DMS 273 (cell line): ENCODE measurements at regions not wholly inside any gene's neighbourhood (a gene's known extent, or its start where the extent isn't known, plus 50 kb on each side); places are given as distances from the start of the nearest gene placed in this dataset.

Source experiments
- DNase-seq: peaks from one replicate; lab custom pipeline; 2025; ENCODE audit not compliant: unreplicated experiment; lab: John Stamatoyannopoulos, UW

DNA sequence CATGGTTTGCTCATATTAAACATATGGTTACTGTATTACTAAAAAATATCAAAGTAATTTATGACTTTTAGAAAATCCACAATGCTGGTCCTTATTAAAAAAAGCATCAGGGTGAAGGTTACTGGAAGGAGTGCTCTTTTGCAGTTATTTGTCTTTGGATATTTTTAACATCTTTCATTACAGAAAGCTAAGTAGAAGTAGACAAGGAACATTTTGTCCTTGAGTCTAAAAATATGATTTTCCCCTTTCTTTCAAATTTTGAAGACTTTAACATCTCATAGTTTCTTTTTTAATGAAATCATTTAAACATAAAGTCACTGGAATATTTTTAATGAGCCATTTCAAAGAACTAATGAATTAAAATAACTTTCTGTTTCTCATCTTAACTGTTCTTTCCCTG lies 110.1 kb upstream of the TNS3 start:
- no peak for DNase-seq

DNA sequence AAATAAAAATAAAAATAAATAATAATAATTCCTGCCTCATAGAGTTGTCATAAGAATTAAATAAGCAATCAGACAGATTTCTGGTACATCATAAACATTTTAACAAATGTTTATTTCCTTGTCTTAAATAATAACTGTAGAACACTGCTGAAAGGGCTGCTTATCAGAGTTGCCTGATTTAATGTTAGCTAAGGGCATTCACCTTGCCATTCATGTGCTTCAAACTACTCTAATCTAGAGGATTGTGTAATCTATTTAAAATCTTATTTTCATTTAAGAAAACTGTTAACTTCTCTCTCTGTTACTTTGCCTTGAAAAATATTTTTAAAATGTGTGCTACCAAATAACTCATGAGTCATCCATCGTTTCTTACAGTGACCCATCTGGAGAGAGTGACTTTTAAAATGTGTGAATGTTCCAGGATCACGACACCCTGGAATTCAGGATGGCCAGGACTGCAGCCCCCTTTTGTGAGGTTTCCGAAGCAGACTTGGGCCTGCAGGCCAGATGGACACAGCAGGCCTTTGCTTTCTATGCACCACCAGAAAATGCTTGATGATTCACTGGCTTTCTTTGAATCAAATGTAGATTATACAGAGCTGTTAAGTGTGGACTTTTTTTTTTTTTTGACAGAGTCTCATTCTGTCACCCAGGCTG lies 109.1 kb upstream of the TNS3 start:
- peak; percentile 27 for DNase-seq

DNA sequence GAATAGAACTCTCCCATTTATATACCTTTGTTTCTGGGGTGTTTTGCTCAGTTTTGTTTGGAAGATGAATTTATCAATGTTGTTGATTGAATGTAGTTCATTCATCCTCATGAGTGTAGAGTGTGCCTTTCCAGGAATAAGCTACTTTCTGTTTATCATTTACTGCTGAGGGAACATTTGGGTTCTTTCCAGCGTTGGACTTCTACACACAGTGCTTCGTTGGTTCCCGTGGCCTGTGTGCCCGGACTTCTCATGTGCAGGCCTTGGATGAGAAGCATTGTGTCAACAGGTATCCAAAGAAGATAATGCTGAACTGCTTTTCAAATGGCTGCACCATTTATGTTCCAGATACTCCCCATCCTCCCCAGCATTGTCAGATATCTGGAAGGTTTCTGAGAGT lies 107.6 kb upstream of the TNS3 start:
- no peak for DNase-seq

DNA sequence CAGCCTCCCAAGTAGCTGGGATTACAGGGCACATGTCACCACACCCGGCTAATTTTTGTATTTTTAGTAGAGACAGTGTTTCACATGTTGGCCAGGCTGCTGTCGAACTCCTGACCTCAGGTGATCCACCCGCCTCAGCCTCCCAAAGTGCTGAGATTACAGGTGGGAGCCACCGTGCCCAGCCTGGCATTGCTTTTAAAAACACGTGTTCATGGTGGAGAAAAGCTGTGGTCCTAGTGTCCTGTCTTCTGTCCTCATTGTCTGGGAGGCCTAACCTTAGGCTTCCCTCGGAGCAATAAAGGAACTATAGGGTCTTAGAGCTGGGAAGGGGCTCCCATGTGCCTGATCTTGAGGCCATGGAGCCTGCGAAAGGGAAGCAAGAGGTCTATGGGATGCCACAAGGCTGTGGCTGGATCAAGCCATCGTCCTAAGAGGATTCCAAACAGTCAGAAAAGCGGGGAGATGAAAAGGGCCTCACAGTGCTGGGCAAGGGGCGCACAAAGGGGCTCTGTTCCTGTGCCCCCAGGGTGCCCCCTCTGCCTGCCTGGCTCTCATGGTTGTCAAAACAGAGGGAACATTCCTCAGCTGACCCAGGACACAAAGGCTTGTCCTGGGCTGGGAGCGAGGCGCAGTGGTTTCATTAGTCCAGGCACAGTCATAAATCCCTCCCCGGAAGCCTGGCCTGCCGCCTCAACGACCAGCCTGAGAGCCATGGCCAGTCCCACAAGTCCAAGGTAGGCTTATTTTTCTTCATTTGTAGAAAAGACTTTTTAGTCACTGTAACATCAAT lies 106.6 kb upstream of the TNS3 start:
- no peak for DNase-seq

DNA sequence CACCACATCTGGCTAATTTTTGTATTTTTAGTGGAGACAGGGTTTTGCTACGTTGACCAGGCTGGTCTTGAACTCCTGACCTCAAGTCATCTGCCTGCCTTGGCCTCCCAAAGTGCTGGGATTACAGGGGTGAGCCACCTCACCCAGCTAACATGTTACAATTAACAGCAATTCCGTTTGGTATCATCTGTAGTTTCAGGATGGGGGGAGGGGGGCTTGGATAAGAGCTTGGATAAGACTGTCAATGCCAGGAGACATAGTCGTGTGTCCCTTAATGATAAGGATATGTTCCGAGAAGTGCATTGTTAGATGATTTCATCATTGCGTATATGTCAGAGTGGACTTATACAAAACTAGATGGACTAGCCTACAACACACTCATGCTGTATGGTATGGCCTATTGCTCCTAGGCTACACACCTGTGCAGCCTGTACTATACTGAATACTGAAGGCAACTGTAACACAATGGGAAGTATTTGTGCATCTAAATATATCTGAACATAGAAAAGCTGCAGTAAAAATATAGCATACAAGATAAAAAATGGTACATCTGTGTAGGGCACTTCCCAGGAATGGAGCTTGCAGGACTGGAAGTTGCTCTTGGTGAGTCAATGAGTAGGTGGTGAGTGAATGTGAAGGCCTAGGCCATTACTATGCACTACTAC lies 103.9 kb upstream of the TNS3 start:
- no peak for DNase-seq

DNA sequence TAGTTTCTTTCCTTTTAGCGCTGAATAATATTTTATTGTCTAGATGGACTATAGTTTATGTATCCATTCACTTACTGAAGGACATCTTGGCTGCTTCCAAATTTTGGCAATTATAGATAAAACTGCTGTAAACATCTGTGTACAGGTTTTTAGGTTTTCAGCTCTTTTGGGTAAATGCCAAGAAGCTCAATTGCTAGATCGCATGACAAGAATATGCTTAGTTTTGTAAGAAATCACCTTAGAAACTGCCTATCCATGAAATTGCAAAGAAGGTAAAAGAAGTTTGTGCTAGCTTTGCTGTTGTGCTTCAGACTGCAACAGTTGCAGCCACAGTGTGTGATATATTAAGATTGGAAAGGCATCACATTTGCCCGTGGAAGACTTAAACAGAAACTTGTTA lies 103.2 kb upstream of the TNS3 start:
- DNase-seq = peak; percentile 24

DNA sequence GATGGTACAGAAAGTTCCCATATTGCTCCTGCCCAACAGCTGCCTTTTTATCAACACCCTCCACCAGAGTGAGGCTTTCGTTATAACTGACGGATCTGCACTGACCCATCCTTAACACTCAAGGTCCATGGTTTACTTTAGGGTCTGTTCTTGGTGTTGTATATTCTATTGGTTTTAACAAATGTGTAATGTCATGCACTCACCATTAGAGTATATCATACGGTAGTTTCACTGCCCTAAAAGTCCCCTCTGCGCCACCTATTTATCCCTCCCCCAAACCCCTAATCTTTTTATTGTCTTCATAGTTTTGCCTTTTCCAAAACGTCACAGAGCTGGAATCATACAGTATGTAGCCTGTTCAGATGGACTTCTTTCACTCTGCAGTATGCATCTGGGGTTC lies 102.8 kb upstream of the TNS3 start:
- no peak for DNase-seq

DNA sequence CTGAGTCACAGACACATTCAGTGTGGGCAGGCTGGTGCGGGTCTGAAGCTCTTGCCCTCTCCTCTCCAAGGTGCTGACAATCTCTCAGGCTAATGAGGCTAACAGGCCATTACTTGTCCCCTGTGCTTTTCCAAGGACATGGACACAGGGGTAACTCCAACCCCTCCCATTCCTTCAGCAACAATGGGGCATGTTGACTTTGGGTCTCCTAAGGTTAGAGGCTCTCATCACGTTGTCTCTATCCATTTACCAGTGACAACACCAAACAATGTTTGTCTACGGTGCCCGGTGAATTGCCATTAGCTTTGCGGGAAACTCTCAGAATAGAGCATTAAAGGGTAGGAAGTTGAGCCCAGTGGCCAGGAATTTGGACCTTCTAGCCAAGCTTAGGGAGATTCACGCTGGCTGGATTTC lies 101.6 kb upstream of the TNS3 start:
- DNase-seq = no peak

DNA sequence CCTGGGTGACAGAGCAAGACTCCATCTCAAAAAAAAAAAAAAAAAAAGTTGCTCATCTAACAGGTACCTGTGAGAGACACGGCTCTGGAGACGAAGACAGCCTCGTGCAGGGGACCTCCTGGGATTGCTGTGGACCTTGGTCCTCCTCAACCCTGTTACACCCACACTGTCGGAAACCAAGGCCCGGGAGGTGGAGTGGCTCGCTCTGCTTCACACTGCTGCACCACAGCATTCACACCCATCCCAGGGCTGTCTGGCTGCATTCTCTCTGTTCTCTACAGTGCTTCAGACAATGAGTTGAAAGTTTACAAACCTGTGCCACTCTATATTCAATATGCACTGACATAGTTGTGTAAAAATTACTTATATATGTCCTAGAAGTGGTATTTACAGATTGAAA lies 101.0 kb upstream of the TNS3 start:
- DNase-seq = no peak

DNA sequence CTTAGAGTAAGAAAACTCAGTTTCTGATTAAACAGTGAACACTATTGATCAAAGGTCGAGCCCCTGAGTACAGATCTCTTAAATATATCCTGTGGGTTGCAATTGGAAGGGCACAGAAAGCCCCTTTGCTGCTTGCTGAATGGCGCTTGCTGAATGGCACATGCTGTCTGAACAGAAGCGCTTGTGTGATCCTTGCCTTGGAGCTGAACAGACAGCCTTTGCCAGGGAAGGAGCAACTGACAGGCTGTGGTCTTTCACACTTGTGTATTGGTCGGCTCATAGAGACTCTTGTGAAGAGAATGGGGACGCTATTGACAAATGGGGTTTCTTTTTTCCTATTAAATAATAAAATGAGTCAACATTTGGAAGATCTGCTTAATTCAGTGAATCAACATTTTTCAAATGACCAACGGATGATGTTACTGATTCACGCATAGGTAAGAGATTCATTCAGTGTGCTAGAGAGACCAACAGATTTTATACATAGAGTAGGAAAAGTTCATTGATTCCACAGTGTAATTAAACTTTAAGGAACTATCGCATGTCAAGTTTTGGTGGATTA lies 99.4 kb upstream of the TNS3 start:
- no peak for DNase-seq

DNA sequence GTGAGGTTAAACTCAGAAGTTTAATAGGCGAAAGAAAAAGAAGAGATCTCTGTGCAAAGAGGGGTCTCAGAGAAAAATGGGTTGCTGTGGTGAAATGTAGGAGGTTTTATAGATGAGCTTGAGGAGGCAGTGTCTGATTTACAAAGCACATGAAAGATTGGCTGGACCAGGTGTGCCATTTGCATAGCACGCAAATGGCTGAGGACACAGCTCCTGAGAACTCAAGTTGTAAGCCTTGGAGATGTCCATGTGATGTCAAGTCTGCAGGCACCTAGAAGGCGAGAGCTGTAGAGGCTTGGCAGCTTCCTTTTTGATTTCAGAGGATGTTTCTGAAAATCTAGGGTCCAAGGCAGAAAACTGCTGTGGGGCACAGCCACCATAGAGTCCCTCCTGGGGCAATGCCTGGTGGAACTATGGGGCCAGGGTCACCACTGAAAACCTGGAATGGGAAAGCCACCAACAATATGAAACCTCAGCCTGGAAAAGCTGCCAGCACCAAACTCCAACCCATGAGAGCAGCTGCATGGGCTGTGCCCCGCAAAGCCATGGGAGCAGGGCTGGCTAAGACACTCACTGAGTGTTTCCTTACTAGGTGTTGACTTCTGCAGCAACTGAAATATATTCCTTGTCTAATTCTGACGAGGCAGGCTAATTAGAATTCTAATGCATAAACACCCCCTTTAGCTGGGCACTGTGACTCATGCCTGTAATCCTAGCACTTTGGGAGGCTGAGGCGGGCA lies 96.9 kb upstream of the TNS3 start:
- no peak for DNase-seq

DNA sequence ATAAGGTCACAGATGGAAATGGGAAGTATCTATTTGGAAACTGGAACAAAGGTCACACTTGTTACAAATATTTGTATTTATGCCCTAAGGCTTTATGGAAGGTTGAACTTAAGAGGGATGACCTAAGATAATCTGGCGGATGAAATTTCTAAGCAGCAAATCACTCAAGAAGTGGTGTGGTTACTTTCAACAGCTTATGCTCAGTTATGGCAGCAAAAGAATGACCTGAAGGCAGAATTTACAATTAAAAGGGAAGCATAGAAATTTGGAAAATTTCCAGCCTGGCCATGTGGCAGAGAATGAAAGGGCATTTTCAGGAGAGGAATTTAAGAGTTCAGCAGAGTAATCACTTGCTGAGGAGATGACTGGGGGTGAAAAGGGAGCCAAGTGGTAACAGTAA lies 95.8 kb upstream of the TNS3 start:
- peak; percentile 22 for DNase-seq

DNA sequence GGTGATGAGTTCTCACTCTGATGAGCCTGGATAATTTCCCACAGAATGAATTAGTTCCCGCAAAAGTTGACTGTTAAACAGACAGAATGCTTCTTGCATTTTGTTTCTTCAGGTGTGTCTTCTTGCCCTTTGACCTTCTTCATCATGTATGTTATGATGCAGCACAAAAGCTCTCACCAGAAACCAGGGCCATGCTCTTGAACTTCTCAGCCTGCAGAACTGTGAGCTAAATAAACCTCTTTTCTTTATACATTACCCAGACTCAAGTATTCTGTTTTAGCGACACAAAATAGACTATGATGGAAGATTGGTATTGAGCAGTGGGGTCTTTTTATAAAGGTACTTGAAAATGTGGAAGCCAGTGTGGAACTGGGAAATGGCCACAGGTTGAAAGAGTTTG lies 95.2 kb upstream of the TNS3 start:
- DNase-seq = no peak

DNA sequence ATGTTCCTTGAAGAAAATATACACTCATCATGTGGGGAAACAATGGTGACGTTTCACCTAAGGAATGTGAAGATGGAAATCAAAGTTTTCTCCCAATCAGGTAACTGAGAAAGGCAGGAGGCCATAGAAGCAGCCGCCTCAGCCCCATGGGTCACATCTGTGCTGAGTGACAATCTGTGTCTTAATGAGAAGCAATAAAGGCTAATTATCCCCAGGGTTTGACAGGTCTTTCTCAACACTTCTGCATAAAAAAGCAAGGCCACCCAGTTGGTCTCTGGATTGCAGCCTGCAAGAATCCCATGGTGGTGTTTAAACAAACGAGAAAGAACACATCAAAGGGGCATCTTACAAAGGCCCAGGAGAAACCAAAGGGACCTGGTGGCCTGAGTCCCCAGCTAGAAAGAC lies 91.1 kb upstream of the TNS3 start:
- DNase-seq = no peak

DNA sequence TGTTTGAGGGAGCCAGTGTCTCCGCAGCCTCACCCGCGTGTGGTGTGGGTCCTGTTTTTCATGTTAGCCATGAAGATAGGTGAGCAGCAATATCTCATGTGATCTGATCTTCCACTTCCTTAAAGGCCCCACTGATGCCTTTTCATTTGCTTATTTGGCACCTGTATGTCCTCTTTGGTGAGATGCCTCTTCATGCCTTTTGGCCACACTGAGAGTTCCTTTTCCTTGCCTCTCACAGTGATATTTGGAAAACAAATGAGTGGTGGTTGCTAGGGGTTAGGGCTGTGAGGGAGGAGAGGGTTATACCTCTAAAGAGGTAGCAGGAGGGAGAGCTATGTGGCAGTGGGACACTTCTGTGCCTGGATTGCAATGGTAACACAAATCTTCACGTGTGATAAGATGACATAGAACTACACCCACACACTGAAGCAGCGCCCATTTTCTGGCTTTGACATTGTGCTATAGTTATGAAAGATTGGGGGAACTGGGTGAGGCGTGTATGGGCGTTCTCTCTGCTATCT lies 90.4 kb upstream of the TNS3 start:
- DNase-seq = no peak

DNA sequence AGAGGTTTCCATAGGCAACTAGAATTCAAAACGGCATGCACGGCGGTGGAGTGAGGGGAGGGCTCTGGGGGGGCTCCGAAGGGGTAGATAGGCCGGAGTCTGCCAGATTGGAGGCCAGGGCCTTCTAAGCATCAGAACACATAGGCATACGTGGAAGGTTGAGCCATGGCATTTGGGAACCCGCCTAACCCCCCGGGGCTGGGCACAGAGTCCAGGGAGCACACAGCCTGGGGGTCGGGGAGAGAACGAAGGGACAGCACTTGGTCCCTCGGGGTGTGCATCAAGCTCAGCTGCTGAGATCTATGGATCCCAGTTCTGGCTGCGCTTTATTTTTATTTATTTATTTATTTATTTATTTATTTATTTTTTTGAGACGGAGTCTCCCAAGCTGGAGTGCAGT lies 89.4 kb upstream of the TNS3 start:
- DNase-seq = no peak

DNA sequence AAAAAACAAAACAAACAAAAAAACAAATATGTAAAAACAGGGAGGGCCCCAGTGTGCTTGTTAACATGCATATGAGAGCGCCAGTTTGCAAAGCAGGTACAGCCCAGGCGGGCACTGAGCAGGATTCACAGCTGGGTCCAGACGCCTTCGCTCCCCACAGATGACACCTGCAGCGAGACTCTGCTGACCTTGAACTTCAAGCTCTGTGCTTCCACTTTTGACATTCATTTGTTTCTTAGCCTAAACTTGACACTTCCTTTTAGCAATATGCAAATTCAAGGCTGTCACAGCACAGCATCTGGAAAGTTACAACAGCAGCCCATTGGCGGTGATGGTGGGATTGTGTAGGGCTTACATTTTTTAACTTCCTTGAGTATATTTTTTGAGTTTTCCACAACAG lies 88.8 kb upstream of the TNS3 start:
- no peak for DNase-seq

DNA sequence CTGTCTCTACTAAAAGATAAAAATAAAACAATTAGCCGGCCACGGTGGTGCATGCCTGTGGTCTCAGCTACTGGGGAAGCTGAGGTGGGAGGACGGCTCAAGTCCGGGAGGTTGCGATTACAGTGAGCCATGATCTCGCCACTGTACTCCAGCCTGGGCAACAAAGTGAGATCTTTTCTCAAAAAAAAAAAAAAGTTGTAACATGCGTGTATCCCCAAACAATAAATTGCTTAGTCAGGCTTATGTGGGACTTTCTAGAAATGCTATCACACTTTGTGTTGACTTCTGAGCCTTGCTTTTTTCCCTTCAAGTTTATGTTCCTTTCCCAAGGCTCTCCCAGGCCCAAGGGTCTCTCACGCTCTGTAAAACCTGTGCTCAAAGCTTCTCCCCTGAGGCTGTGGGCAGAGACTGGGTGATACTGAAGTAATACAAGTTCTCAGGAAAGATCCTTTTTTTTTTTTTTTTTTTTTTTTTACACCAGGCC lies 88.0 kb upstream of the TNS3 start:
- no peak for DNase-seq

DNA sequence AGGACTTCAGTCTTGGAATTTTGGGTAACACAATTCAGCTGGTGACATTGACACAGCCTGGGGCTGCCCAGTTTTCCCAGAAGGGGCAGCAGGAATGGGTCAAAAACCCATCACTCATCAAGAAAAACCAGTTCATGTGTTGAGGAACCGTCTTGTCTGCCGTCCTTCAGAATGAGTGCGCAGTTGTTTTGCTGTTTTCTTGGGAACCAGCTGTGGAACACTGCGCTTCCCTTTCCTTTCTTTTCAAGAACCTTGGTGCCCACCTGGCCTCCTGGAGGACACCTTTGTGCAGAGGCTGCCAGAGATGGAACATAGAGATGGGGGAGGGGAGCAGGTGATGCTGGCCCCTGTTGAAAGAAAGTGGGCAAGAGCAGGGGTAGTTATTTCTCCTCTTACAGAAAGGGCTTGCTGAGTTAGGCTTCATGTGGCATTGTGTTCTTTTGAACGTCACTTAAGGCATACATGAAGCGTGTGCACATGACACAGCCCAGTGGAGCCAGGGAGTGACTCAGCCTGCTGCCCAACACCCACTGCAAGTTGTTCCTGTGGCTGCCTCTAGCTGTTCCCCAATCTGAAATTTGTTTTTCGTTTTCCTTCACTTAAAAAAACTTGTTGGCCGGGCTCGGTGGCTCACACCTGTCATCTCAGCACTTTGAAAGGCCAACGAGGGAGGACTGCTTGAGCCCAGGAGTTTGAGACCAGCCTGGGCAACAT lies 87.4 kb upstream of the TNS3 start:
- DNase-seq = no peak

DNA sequence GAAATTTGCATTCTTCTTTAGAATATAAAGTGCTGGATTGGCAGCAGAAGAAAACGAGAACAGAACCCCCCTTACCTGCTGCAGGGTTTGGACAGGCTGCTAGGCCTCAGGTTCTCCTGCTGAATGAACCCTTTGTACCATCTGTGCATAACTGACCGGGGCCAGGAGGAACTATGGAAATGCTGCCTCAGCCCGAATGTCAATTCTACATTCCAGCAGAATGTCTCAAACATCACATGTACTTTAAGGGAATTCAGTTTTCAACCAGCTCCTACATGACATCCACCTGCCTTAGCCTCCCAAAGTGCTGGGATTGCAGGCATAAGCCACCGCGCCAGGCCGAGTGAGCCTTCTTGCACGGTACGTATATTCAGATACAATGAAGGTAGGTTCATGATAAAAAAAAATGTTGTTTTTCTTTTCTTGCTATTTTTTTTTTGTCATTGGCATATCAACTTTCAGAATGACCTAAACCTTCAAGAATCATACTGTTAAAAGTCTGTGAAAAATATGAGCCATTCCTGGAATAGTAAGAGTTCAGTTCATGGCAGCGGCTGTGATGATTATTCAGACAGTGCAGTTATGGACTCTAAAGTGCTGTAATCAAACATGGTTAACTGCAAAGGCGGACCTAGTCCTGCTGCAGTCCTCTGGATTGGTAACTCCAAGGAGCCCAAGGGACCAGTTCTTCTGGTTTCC lies 84.4 kb upstream of the TNS3 start:
- no peak for DNase-seq
